Mucosa of rectum (tissue), 2 donors: ENCODE measurements at regions not wholly inside any gene's neighbourhood (a gene's known extent, or its start where the extent isn't known, plus 50 kb on each side); places are given as distances from the start of the nearest gene placed in this dataset.

Experiments
- H3K27ac ChIP-seq, 2 donors: one replicate each; pipeline ENCODE4 v1.7.0; 2013; ENCODE audit warnings: inconsistent platforms in 2 of 2, low read depth in 2 of 2, low read length in 2 of 2
- H3K27me3 ChIP-seq, 2 donors: one replicate each; pipeline ENCODE4 v1.7.0; 2013; ENCODE audit warnings: low read length in 2 of 2; ENCODE audit not compliant: control insufficient read depth in 2 of 2, insufficient read depth in 2 of 2
- H3K36me3 ChIP-seq, 2 donors: one replicate each; pipeline ENCODE4 v1.7.0; 2013; ENCODE audit warnings: low read length in 2 of 2; ENCODE audit not compliant: control insufficient read depth in 2 of 2, insufficient read depth in 2 of 2
- H3K4me1 ChIP-seq, 2 donors: one replicate each; pipeline ENCODE4 v1.7.0; 2013; ENCODE audit warnings: low read length in 2 of 2, mild to moderate bottlenecking in 1 of 2; ENCODE audit not compliant: control insufficient read depth in 2 of 2, insufficient read depth in 2 of 2
- H3K4me3 ChIP-seq, 2 donors: one replicate each; pipeline ENCODE4 v1.7.0; 2013; ENCODE audit warnings: low read length in 2 of 2
- H3K9ac ChIP-seq, 2 donors: one replicate each; pipeline ENCODE4 v1.7.0; 2013; ENCODE audit warnings: low read length in 2 of 2, low read depth in 1 of 2, mild to moderate bottlenecking in 1 of 2
- H3K9me3 ChIP-seq, 2 donors: one replicate each; pipeline ENCODE4 v1.7.0; 2013; ENCODE audit warnings: low read length in 2 of 2; ENCODE audit not compliant: control insufficient read depth in 2 of 2
- donor health status: healthy.
- donor health status: Normal muscosa, but diverticular disease.

GRCh38 chr7:13466874-13467547 lies 522.5 kb downstream of the ETV1 start:
- Histone ChIP-seq H3K4me3 (no peak overlapping the region), H3K9ac (no peak overlapping the region), H3K36me3 (no peaks in the 10 kb centered on the region)

GRCh38 chr7:13476881-13477444 lies 512.5 kb downstream of the ETV1 start:
- H3K36me3 ChIP-seq, result no peaks in the 10 kb centered on the region
- H3K9ac ChIP-seq, result no peak overlapping the region
- H3K27ac ChIP-seq, result no peak overlapping the region
- H3K9me3 ChIP-seq, result no peaks in the 10 kb centered on the region
- no peaks in the 10 kb centered on the region for H3K4me1 ChIP-seq
- H3K27me3 ChIP-seq, result no peaks in the 10 kb centered on the region
- H3K4me3 ChIP-seq, result no peak overlapping the region

More at GRCh38 chr7:13466874-13467547, 522.5 kb downstream of the ETV1 start:
- Histone ChIP-seq H3K27me3 (no peaks in the 10 kb centered on the region), H3K9me3 (no peaks in the 10 kb centered on the region), H3K27ac (no peak overlapping the region), H3K4me1 (no peaks in the 10 kb centered on the region)

- Histone ChIP-seq H3K36me3 (no peaks in the 10 kb centered on the region), H3K4me3 (no peak overlapping the region), H3K4me1 (no peaks in the 10 kb centered on the region), H3K27me3 (no peaks in the 10 kb centered on the region), H3K27ac (no peak overlapping the region), H3K9me3 (no peaks in the 10 kb centered on the region), H3K9ac (no peak overlapping the region)
Measured at GRCh38 chr7:13489386-13489785, 500.1 kb downstream of the ETV1 start.

- Histone ChIP-seq H3K4me3 (no peak overlapping the region), H3K27ac (no peak overlapping the region), H3K9ac (no peak overlapping the region), H3K36me3 (no peaks in the 10 kb centered on the region), H3K4me1 (no peaks in the 10 kb centered on the region), H3K27me3 (no peaks in the 10 kb centered on the region), H3K9me3 (no peaks in the 10 kb centered on the region)
Measured at GRCh38 chr7:13496976-13497375, 492.5 kb downstream of the ETV1 start.

GRCh38 chr7:13508586-13508985 lies 480.9 kb downstream of the ETV1 start:
- Histone ChIP-seq H3K27me3 (no peaks in the 10 kb centered on the region), H3K27ac (no peak overlapping the region), H3K4me3 (no peak overlapping the region), H3K36me3 (no peaks in the 10 kb centered on the region), H3K9ac (no peak overlapping the region), H3K9me3 (peaks cover 0 to 3% of the 10 kb centered on the region in 2 donors), H3K4me1 (no peaks in the 10 kb centered on the region)

GRCh38 chr7:13518738-13519137 lies 470.7 kb downstream of the ETV1 start:
- Histone ChIP-seq H3K9ac (no peak overlapping the region), H3K4me3 (no peak overlapping the region), H3K27ac (no peak overlapping the region), H3K4me1 (no peaks in the 10 kb centered on the region), H3K27me3 (no peaks in the 10 kb centered on the region), H3K36me3 (no peaks in the 10 kb centered on the region), H3K9me3 (no peaks in the 10 kb centered on the region)

GRCh38 chr7:13524076-13524475 lies 465.4 kb downstream of the ETV1 start:
- H3K27ac ChIP-seq, result no peak overlapping the region
- H3K4me3 ChIP-seq, result no peak overlapping the region
- no peaks in the 10 kb centered on the region for H3K4me1 ChIP-seq
- H3K27me3 ChIP-seq, result no peaks in the 10 kb centered on the region
- H3K9me3 ChIP-seq, result no peaks in the 10 kb centered on the region
- no peak overlapping the region for H3K9ac ChIP-seq
- H3K36me3 ChIP-seq, result no peaks in the 10 kb centered on the region

- H3K9me3 ChIP-seq, result no peaks in the 10 kb centered on the region
- H3K36me3 ChIP-seq, result no peaks in the 10 kb centered on the region
- H3K27ac ChIP-seq, result no peak overlapping the region
- H3K27me3 ChIP-seq, result no peaks in the 10 kb centered on the region
- no peaks in the 10 kb centered on the region for H3K4me1 ChIP-seq
- H3K4me3 ChIP-seq, result no peak overlapping the region
- no peak overlapping the region for H3K9ac ChIP-seq
Measured at GRCh38 chr7:13532028-13532753, 457.3 kb downstream of the ETV1 start.

GRCh38 chr7:13538669-13539068 lies 450.8 kb downstream of the ETV1 start:
- no peaks in the 10 kb centered on the region for H3K4me1 ChIP-seq
- H3K36me3 ChIP-seq, result no peaks in the 10 kb centered on the region
- H3K27me3 ChIP-seq, result no peaks in the 10 kb centered on the region
- no peak overlapping the region for H3K27ac ChIP-seq
- H3K9me3 ChIP-seq, result no peaks in the 10 kb centered on the region
- H3K9ac ChIP-seq, result no peak overlapping the region
- no peak overlapping the region for H3K4me3 ChIP-seq

- Histone ChIP-seq H3K9me3 (no peaks in the 10 kb centered on the region), H3K4me1 (no peaks in the 10 kb centered on the region), H3K27me3 (no peaks in the 10 kb centered on the region), H3K4me3 (no peak overlapping the region), H3K9ac (no peak overlapping the region), H3K27ac (no peak overlapping the region), H3K36me3 (no peaks in the 10 kb centered on the region)
Measured at GRCh38 chr7:13540429-13540828, 449.0 kb downstream of the ETV1 start.
